ENCODE measurements at regions not wholly inside any gene's neighbourhood (a gene's known extent, or its start where the extent isn't known, plus 50 kb on each side); places are given as distances from the start of the nearest gene placed in this dataset.

DNA sequence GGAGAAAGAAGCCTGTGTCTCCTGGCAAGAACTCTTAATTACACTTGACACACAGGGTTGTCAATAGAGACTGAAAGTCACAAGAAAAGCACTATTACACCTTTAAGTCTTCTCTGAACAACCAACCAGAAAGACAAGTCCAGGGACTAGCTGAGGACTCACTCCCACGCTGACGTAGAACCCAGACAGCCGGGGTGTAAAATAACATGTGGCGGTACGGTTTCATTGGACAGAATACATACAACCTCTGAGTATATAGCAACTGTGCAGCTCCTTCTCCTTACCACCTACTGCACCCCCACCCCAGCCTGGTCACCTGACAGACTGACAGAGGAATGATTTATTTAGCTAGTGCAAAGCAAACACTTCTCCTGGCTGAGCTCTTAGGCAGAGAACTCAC, 103.4 kb upstream of the RASEF start:
- peak overlapping the region; percentile 2 to 61 (median 37) for H3K27ac ChIP-seq
- H3K27me3 ChIP-seq, result no peaks in the 10 kb centered on the region
- TF ChIP-seq POLR2A (IDR thresholded peaks at IDR 0.05) (no peak), POLR2AphosphoS5 (IDR thresholded peaks at IDR 0.05) (no peak), EP300 (IDR thresholded peaks at IDR 0.05) (no peak)
- TF ChIP-seq, protein P1, sequence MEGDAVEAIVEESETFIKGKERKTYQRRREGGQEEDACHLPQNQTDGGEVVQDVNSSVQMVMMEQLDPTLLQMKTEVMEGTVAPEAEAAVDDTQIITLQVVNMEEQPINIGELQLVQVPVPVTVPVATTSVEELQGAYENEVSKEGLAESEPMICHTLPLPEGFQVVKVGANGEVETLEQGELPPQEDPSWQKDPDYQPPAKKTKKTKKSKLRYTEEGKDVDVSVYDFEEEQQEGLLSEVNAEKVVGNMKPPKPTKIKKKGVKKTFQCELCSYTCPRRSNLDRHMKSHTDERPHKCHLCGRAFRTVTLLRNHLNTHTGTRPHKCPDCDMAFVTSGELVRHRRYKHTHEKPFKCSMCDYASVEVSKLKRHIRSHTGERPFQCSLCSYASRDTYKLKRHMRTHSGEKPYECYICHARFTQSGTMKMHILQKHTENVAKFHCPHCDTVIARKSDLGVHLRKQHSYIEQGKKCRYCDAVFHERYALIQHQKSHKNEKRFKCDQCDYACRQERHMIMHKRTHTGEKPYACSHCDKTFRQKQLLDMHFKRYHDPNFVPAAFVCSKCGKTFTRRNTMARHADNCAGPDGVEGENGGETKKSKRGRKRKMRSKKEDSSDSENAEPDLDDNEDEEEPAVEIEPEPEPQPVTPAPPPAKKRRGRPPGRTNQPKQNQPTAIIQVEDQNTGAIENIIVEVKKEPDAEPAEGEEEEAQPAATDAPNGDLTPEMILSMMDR (IDR thresholded peaks at IDR 0.05), result no peak
- peaks cover 0 to 13% (median 2%) of the 10 kb centered on the region in 4 donors for H3K9me3 ChIP-seq
- DNase-seq, result peak; percentile 78 to 91
- H3K4me3 ChIP-seq, result no peak overlapping the region
- H3K4me1 ChIP-seq, result peaks cover 0 to 4% (median 0%) of the 10 kb centered on the region in 4 donors
- H3K36me3 ChIP-seq, result no peaks in the 10 kb centered on the region
- 23 to 57% (median 37%) methylated on average over 5 of the region's 5 CpGs for WGBS, 5 donors
- intact Hi-C loops (cut with DNase I; ENCODE audit: low total_unique reads), result no loop called here

DNA sequence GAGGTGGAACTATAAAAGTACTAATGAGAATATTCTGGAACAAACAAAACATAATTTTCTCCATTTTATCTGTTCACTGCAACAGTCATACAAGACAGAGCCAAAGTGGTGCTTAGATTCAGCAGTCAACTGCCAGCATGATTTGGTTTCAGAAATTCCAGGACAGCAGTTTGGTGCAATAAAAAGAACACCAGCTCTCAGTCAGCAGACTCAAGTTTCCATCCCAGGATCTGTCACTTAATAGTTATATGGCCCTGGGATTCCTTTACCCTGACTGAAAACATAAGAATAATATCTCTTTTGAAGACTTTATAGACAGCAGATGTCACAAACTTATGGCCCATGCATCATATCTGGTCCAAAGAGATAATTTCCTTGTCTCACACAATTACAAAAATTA, 92.8 kb upstream of the RASEF start:
- TF ChIP-seq POLR2A (IDR thresholded peaks at IDR 0.05), result no peak
- no peak for TF ChIP-seq POLR2AphosphoS5 (IDR thresholded peaks at IDR 0.05)
- TF ChIP-seq EP300 (IDR thresholded peaks at IDR 0.05), result no peak
- TF ChIP-seq, protein P1 (IDR thresholded peaks at IDR 0.05), result no peak
- H3K4me1 ChIP-seq, result peaks cover 0 to 9% (median 7%) of the 10 kb centered on the region in 4 donors
- H3K36me3 ChIP-seq, result no peaks in the 10 kb centered on the region
- intact Hi-C loops (cut with DNase I; ENCODE audit: low total_unique reads), result no loop called here
- DNase-seq, result no peak
- peaks cover 0 to 2% (median 0%) of the 10 kb centered on the region in 4 donors for H3K9me3 ChIP-seq
- H3K27ac ChIP-seq, result no peak overlapping the region
- H3K4me3 ChIP-seq, result no peak overlapping the region
- H3K27me3 ChIP-seq, result no peaks in the 10 kb centered on the region

DNA sequence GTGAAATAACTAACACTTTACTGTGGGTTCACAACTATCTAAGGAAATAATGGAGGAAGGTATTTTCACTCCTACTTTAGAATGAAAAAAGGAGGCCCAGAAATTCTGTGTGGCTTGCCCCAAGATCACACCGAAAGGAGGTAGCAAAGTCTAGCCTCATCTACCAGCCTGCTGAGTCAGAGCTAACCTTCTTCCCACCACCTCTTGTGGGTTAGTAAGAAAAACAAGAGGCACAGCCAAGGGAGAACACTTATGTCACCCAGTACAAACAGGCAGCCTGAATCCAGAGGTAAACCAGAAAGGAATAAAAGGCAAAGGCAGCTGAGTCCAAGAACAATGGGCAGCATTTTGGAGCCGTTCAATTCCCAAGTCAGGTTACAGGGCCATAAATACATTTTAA, 91.9 kb upstream of the RASEF start:
- no peaks in the 10 kb centered on the region for H3K9me3 ChIP-seq
- H3K4me1 ChIP-seq, result peaks cover 0 to 9% (median 7%) of the 10 kb centered on the region in 4 donors
- intact Hi-C loops (cut with DNase I; ENCODE audit: low total_unique reads), result no loop called here
- no peak overlapping the region for H3K4me3 ChIP-seq
- H3K27me3 ChIP-seq, result no peaks in the 10 kb centered on the region
- TF ChIP-seq POLR2A (IDR thresholded peaks at IDR 0.05), result no peak
- peak in 1 of 3 donors; percentile 23 for TF ChIP-seq POLR2AphosphoS5 (IDR thresholded peaks at IDR 0.05)
- 68 to 89% (median 75%) methylated on average over 2 of the region's 2 CpGs for WGBS, 5 donors
- H3K27ac ChIP-seq, result peak overlapping the region; percentile 58 to 79 (median 68)
- H3K36me3 ChIP-seq, result no peaks in the 10 kb centered on the region
- peak in 1 of 2 donors; percentile 30 for DNase-seq

DNA sequence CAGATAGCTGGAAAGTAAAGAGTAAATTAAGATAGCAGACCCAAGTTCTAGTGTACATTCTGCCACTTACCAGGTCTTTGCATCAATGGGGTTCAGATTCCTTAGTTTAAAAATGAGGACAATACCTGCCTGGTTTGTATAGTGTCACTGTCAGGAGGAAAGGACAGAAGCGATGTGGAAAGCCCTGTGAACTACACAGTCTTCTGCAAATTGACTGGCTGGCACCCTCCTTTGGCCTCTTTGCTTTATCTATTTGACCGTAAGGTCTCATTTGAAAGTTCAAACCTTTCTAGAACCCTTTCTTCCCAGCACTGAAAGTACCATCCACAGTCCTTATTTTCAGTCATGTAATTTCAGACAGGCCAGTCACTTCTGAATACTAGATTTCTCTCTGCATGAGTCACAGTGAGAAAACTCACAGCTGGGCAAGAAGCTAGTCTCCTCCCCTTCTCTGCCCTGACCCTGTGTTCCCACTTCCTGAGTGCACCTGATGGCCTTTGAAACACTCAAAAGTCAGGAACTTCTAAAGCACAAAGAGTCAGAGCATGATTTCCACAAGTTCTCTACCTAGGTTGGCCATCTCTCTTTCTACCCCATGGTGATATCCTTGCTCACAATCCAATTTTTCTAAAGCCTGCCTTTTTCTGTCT, 91.3 kb upstream of the RASEF start:
- Histone ChIP-seq H3K4me1 (peaks cover 0 to 9% (median 7%) of the 10 kb centered on the region in 4 donors), H3K27ac (peak overlapping the region; percentile 59 to 79 (median 70)), H3K36me3 (no peaks in the 10 kb centered on the region), H3K4me3 (no peak overlapping the region), H3K27me3 (no peaks in the 10 kb centered on the region), H3K9me3 (no peaks in the 10 kb centered on the region)
- peak; percentile 50 to 77 for DNase-seq
- no peak for TF ChIP-seq POLR2A (IDR thresholded peaks at IDR 0.05)
- TF ChIP-seq POLR2AphosphoS5 (IDR thresholded peaks at IDR 0.05), result peak in 2 of 3 donors; percentile 13 to 55
- intact Hi-C loops (cut with DNase I; ENCODE audit: low total_unique reads), result no loop called here
- 35 to 76% (median 55%) methylated on average over 2 of the region's 2 CpGs for WGBS, 5 donors

DNA sequence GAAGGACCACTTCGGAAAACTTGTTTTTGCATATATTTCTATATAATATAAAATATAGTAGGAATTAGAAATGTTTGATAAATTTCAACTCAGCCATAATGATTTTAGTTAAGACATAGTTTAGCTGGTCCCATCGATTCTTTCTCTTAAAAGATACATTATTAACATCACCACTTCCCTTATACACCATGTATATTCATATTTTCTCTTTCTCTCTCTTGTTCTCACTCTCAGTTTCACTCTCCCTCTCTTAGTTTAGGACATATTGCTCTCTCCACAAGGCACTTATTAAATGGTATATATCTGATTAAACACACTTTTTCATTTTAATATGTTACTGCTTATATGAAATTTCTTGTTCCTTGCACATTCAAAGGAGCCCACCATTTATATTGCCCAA, 90.1 kb upstream of the RASEF start:
- intact Hi-C loops (cut with DNase I; ENCODE audit: low total_unique reads), result no loop called here
- WGBS, 5 donors, result 90 to 95% (median 94%) methylated on average over 2 of the region's 2 CpGs

More for the DNA sequence above, 90.1 kb upstream of the RASEF start:
- TF ChIP-seq POLR2AphosphoS5 (IDR thresholded peaks at IDR 0.05) (no peak), EP300 (IDR thresholded peaks at IDR 0.05) (no peak), POLR2A (IDR thresholded peaks at IDR 0.05) (no peak)
- TF ChIP-seq, protein P1 (IDR thresholded peaks at IDR 0.05), result no peak
- peak overlapping the region in 1 of 5 donors; percentile 79 for H3K27ac ChIP-seq
- H3K9me3 ChIP-seq, result peaks cover 0 to 4% (median under 1%) of the 10 kb centered on the region in 4 donors
- no peaks in the 10 kb centered on the region for H3K36me3 ChIP-seq
- H3K4me1 ChIP-seq, result peaks cover 0 to 9% (median 7%) of the 10 kb centered on the region in 4 donors
- DNase-seq, result no peak
- H3K27me3 ChIP-seq, result no peaks in the 10 kb centered on the region
- H3K4me3 ChIP-seq, result no peak overlapping the region

All from stomach (tissue), 8 donors.